Tibial nerve (tissue), 4 donors: ENCODE measurements at regions not wholly inside any gene's neighbourhood (a gene's known extent, or its start where the extent isn't known, plus 50 kb on each side); places are given as distances from the start of the nearest gene placed in this dataset.
"Not testable (repeated sequence)": the region's sequence is repeated elsewhere in the genome, so short reads cannot be mapped to it uniquely, and the experiment has no call there.

Source experiments
- DNase-seq, 2 donors: peaks; one replicate each; pipeline ENCODE4 v3.0.0-alpha.2; 2019; ENCODE audit warnings: low spot score in 2 of 2
- H3K27ac ChIP-seq, 4 donors: fragments of 200-600 bp; sonication (generic) in 3 of 4; one replicate each; pipeline ENCODE4 v1.5.1; 2017 to 2019; ENCODE audit warnings: mild to moderate bottlenecking in 1 of 4
- H3K27me3 ChIP-seq, 2 donors: fragments of 200-600 bp; sonication (generic) in 1 of 2; one replicate each; pipeline versions ENCODE4 v1.5.1 to v1.6.0; 2017 to 2019
- H3K36me3 ChIP-seq, 3 donors: fragments of 200-600 bp; sonication (generic); one replicate each; pipeline ENCODE4 v1.5.1; 2018 to 2019
- H3K4me1 ChIP-seq, 4 donors: fragments of 200-600 bp; sonication (generic) in 3 of 4; one replicate each; pipeline ENCODE4 v1.5.1; 2017 to 2019
- H3K4me3 ChIP-seq, 4 donors: fragments of 200-600 bp; sonication (generic) in 3 of 4; one replicate each; pipeline ENCODE4 v1.5.1; 2017 to 2019; ENCODE audit warnings: mild to moderate bottlenecking in 1 of 4, moderate library complexity in 1 of 4
- H3K9me3 ChIP-seq, 4 donors: fragments of 200-600 bp; sonication (generic) in 3 of 4; one replicate each; pipeline ENCODE4 v1.5.1; 2017 to 2019
- EP300 ChIP-seq, 2 donors: sonication (generic); formaldehyde crosslinking; IDR thresholded peaks; one replicate each; pipeline ENCODE4 v1.6.1; 2017; ENCODE audit warnings: antibody characterized with exemption in 2 of 2, mild to moderate bottlenecking in 1 of 2
- POLR2A ChIP-seq, 2 donors: fragments of 450-650 bp; IDR thresholded peaks; one replicate each; pipeline ENCODE4 v1.6.1; 2017; ENCODE audit warnings: antibody characterized with exemption in 2 of 2, mild to moderate bottlenecking in 2 of 2, moderate library complexity in 2 of 2
- WGBS, 2 donors: methylation state at CpG; one replicate each; pipeline ENCODE4 v1.1.5; 2018; 5-methylcytosine and 5-hydroxymethylcytosine counted together
- TF ChIP-seq, protein P1 (sequence below), 5 experiments: fragments of 200-600 bp in 3 of 5; fragments of 450-650 bp in 2 of 5; sonication (generic) in 3 of 5; IDR thresholded peaks; one replicate each; pipeline ENCODE4 v1.5.1; 2016 to 2019; ENCODE audit warnings: antibody characterized with exemption in 5 of 5, mild to moderate bottlenecking in 3 of 5, moderate library complexity in 2 of 5

DNA sequence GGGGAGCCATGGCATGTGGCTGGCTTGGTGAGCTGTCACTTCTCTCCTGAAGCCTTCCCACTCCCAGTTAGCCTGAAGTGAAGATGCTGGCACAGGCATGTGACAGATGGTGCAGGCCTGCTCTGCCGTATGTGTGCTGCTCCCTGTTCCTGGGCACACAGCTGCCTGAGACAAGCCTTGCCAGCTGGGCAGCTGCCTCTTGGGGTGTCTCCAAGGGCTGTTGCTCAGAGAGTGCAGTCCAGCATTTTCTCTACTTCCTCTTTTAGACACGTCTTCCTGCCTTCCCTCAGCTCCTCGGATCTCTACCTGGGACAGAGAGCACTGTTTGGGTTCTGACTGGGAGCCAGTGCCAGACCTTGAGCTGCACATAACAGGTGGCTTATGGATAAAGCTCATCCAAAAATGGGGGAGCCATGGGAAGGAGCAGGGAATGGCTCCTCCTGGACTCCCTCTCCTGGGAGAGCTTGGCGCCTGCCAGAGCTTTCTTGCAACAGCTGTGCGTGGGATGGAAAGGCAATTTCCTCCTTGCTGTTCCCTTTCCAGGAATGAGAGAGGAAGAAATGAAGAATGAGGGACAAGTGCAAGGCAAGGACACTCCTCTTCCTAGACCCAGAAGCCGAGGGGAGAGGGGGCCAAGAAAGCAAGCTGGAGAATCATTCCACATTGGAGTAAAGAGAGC, 132.9 kb downstream of the MSL3 start:
- Histone ChIP-seq H3K4me3 (no peak overlapping the region), H3K27me3 (no peaks in the 10 kb centered on the region), H3K9me3 (peaks cover 0 to 6% (median 0%) of the 10 kb centered on the region in 4 donors), H3K4me1 (no peaks in the 10 kb centered on the region), H3K36me3 (no peaks in the 10 kb centered on the region), H3K27ac (no peak overlapping the region)
- TF ChIP-seq POLR2A (IDR thresholded peaks at IDR 0.05) (no peak), EP300 (IDR thresholded peaks at IDR 0.05) (no peak)
- TF ChIP-seq, protein P1, sequence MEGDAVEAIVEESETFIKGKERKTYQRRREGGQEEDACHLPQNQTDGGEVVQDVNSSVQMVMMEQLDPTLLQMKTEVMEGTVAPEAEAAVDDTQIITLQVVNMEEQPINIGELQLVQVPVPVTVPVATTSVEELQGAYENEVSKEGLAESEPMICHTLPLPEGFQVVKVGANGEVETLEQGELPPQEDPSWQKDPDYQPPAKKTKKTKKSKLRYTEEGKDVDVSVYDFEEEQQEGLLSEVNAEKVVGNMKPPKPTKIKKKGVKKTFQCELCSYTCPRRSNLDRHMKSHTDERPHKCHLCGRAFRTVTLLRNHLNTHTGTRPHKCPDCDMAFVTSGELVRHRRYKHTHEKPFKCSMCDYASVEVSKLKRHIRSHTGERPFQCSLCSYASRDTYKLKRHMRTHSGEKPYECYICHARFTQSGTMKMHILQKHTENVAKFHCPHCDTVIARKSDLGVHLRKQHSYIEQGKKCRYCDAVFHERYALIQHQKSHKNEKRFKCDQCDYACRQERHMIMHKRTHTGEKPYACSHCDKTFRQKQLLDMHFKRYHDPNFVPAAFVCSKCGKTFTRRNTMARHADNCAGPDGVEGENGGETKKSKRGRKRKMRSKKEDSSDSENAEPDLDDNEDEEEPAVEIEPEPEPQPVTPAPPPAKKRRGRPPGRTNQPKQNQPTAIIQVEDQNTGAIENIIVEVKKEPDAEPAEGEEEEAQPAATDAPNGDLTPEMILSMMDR (IDR thresholded peaks at IDR 0.05) = no peak
- 28 to 62% methylated on average over 4 to 6 of the region's 6 CpGs for WGBS, 2 donors
- DNase-seq = peak in 1 of 2 donors; percentile 4

DNA sequence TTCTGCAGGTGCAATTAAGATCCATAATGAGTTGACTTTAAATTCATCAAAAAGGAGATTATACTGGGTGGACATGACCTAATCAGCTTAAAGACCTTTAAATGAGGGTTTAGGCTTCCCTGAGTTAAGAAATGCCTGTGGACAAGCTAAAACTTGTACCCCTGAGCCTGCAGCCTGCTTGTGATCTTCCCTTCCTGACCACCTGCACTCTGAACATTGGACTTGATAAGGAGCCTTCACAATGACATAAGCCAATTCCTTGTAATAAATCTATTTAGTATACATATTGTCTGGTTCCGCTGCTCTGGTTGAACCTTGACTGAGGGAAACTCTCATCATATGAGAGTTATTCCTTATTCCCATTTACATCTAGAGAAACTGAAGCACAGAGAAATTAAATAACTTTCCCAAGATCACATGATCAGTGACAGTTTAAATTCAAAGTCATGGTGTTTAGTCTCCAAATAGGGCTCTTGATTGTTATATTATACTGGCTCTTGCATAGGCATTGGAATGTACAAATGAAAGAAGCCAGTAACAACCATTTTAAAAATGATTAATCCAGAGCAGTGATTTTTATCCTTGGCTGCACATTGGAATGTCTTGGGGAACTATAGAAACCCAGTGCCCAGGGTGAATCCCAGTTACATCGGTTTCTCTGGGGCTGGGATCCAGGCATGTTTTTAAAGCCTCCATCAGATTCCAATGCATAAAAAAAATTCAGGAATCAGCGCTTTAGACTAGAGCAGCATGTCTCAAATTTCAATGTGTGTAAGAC, 136.1 kb downstream of the MSL3 start:
- Histone ChIP-seq H3K27ac (no peak overlapping the region), H3K27me3 (no peaks in the 10 kb centered on the region), H3K4me1 (no peaks in the 10 kb centered on the region), H3K36me3 (no peaks in the 10 kb centered on the region), H3K9me3 (peaks cover 0 to 6% (median 0%) of the 10 kb centered on the region in 4 donors), H3K4me3 (no peak overlapping the region)
- DNase-seq = no peak
- 65 to 81% methylated on average over 3 of the region's 3 CpGs for WGBS, 2 donors
- TF ChIP-seq, protein P1 (IDR thresholded peaks at IDR 0.05) = no peak
- no peak for TF ChIP-seq EP300 (IDR thresholded peaks at IDR 0.05)
- TF ChIP-seq POLR2A (IDR thresholded peaks at IDR 0.05) = no peak

DNA sequence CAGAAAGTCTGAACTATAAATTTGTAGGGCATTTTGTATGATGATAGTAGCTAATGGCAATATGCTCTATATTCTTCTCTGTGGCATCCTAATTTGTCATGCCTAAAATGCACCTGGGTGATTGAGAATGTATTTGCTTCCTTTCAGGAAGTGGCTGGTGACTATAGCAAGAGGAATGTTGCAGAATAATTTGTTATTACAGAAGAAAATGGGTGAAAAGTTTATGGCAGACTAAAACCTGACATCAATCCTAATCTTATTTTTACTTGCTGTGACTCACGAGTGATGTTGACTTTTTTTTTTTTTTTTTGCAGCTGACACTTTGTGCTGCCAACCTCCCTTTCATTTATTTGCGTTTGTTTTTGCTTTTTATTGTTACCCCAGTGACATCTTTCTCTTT, 141.1 kb downstream of the MSL3 start:
- no peaks in the 10 kb centered on the region for H3K9me3 ChIP-seq
- H3K36me3 ChIP-seq = no peaks in the 10 kb centered on the region
- TF ChIP-seq, protein P1 (IDR thresholded peaks at IDR 0.05) = no peak
- TF ChIP-seq POLR2A (IDR thresholded peaks at IDR 0.05) (no peak), EP300 (IDR thresholded peaks at IDR 0.05) (no peak)
- H3K27me3 ChIP-seq = no peaks in the 10 kb centered on the region
- DNase-seq = no peak
- H3K27ac ChIP-seq = no peak overlapping the region
- no peak overlapping the region for H3K4me3 ChIP-seq
- 30 to 33% methylated on average over 2 of the region's 2 CpGs for WGBS, 2 donors
- H3K4me1 ChIP-seq = no peaks in the 10 kb centered on the region

DNA sequence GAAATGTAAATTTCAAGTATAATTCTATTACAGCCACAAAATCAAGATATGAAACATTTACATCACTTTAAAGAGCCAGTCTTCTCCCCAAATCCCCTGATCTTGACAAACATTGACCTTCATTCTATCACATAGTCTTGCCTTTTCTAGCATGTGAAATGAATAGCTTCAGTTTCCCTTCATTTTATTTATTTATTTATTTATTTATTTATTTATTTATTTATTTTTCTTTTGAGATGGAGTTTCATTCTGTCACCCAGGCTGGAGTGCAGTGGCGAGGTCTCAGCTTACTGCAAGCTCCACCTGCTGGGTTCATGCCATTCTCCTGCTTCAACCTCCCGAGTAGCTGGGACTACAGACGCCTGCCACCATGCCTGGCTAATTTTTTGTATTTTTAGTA, 147.9 kb downstream of the MSL3 start:
- not testable (repeated sequence) for H3K27ac ChIP-seq, H3K9me3 ChIP-seq, H3K4me3 ChIP-seq, DNase-seq, H3K27me3 ChIP-seq, H3K4me1 ChIP-seq, H3K36me3 ChIP-seq
- 69 to 90% methylated on average over 3 of the region's 3 CpGs for WGBS, 2 donors

DNA sequence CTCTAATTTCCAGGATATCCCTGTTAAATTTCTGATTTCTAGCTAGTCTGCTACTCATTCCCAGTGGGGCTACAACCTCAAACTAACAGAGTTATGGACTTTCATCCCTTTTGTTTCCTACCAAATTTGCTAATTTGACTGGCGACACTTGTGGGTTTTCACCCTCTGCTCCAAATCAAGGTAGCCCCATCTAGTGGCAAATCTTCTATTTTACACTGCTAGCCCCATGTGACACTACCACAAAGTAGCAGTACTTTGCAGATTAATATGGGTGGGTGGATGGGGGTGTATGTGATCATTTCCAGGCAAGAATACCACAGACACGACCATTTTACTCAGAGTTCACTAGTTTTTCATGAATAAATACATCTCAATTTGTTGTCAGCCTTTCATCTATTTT, 150.3 kb downstream of the MSL3 start:
- Histone ChIP-seq H3K36me3 (no peaks in the 10 kb centered on the region), H3K4me3 (no peak overlapping the region), H3K27ac (no peak overlapping the region), H3K9me3 (peaks cover 0 to 5% (median 0%) of the 10 kb centered on the region in 4 donors), H3K27me3 (no peaks in the 10 kb centered on the region), H3K4me1 (no peaks in the 10 kb centered on the region)
- no peak for TF ChIP-seq EP300 (IDR thresholded peaks at IDR 0.05)
- no peak for TF ChIP-seq POLR2A (IDR thresholded peaks at IDR 0.05)
- TF ChIP-seq, protein P1 (IDR thresholded peaks at IDR 0.05) = no peak
- 12 to 20% methylated on average over 2 of the region's 2 CpGs for WGBS, 2 donors
- DNase-seq = no peak
